K562 (cell line): ENCODE measurements at regions not wholly inside any gene's neighbourhood (a gene's known extent, or its start where the extent isn't known, plus 50 kb on each side); places are given as distances from the start of the nearest gene placed in this dataset.

Experiments used
- EP300 ChIP-seq: IDR thresholded peaks from 2 replicates; pipeline ENCODE4 v1.6.1; 2012; ENCODE audit warnings: low read length, improper control_type of control experiment
- MEIS2 ChIP-seq: fragments of 450-650 bp; IDR thresholded peaks from 2 replicates; pipeline ENCODE4 v1.6.1; 2014; ENCODE audit warnings: mild to moderate bottlenecking; ENCODE audit not compliant: partially characterized antibody
- MTF1 ChIP-seq: fragments of 250-450 bp; sonication (Bioruptor Pico); IDR thresholded peaks from 2 replicates; pipeline ENCODE4 v1.9.0; 2021; ENCODE audit warnings: moderate library complexity, mild to moderate bottlenecking, inconsistent platforms, borderline replicate concordance
- ZNF263 ChIP-seq: sonication (generic); formaldehyde crosslinking; IDR thresholded peaks from 2 replicates; pipeline ENCODE4 v1.8.0; 2022; ENCODE audit warnings: mild to moderate bottlenecking, missing genetic modification reagents, borderline replicate concordance
- TF ChIP-seq, protein P1 (sequence below), 3 experiments: IDR thresholded peaks in 2 of 3; conservative IDR thresholded peaks in 1 of 3; 2 replicates each; pipeline ENCODE4 v1.5.1; 2011 to 2012; ENCODE audit warnings: low read length in 3 of 3, mild to moderate bottlenecking in 3 of 3, control low read depth in 2 of 3, improper control_type of control experiment in 1 of 3, inconsistent platforms in 1 of 3, low read depth in 1 of 3, mixed read lengths in 1 of 3, moderate library complexity in 1 of 3; ENCODE audit not compliant: insufficient read depth in 2 of 3
- TF ChIP-seq, protein P2 (sequence below): fragments of 450-650 bp; IDR thresholded peaks from 2 replicates; pipeline ENCODE4 v1.6.1; 2016; ENCODE audit warnings: low read depth

DNA sequence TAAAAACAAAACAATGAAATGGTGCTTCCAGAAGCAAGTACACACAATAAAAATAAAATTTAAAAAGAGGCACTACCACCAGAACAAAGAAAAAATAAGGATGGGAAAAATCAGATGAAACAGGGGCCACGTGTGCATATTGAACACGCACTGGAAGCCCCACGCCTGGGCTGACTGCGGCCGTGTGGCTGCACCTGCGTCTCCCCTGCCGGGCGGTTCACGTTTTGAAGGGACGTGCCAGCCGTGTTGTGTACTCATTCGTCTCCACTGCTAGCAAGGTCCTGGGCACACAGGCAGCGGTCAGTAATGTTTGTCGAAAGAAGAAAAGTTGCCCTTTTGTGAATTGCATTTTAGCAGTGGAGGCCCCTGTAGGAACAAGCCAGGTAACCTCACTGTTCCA lies 255.9 kb upstream of the RNF32 start:
- no peak for TF ChIP-seq MEIS2
- TF ChIP-seq ZNF263 = no peak
- TF ChIP-seq, protein P1, sequence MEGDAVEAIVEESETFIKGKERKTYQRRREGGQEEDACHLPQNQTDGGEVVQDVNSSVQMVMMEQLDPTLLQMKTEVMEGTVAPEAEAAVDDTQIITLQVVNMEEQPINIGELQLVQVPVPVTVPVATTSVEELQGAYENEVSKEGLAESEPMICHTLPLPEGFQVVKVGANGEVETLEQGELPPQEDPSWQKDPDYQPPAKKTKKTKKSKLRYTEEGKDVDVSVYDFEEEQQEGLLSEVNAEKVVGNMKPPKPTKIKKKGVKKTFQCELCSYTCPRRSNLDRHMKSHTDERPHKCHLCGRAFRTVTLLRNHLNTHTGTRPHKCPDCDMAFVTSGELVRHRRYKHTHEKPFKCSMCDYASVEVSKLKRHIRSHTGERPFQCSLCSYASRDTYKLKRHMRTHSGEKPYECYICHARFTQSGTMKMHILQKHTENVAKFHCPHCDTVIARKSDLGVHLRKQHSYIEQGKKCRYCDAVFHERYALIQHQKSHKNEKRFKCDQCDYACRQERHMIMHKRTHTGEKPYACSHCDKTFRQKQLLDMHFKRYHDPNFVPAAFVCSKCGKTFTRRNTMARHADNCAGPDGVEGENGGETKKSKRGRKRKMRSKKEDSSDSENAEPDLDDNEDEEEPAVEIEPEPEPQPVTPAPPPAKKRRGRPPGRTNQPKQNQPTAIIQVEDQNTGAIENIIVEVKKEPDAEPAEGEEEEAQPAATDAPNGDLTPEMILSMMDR (IDR thresholded peaks at IDR 0.05 in 2 of 3, conservative IDR thresholded peaks at IDR 0.05 in 1 of 3; ENCODE audit: insufficient read depth in 2 of 3, low read depth in 1 of 3, low read length in 3 of 3) = no peak
- no peak for TF ChIP-seq MTF1 (CRISPR knock-in tag)
- TF ChIP-seq, protein P2, sequence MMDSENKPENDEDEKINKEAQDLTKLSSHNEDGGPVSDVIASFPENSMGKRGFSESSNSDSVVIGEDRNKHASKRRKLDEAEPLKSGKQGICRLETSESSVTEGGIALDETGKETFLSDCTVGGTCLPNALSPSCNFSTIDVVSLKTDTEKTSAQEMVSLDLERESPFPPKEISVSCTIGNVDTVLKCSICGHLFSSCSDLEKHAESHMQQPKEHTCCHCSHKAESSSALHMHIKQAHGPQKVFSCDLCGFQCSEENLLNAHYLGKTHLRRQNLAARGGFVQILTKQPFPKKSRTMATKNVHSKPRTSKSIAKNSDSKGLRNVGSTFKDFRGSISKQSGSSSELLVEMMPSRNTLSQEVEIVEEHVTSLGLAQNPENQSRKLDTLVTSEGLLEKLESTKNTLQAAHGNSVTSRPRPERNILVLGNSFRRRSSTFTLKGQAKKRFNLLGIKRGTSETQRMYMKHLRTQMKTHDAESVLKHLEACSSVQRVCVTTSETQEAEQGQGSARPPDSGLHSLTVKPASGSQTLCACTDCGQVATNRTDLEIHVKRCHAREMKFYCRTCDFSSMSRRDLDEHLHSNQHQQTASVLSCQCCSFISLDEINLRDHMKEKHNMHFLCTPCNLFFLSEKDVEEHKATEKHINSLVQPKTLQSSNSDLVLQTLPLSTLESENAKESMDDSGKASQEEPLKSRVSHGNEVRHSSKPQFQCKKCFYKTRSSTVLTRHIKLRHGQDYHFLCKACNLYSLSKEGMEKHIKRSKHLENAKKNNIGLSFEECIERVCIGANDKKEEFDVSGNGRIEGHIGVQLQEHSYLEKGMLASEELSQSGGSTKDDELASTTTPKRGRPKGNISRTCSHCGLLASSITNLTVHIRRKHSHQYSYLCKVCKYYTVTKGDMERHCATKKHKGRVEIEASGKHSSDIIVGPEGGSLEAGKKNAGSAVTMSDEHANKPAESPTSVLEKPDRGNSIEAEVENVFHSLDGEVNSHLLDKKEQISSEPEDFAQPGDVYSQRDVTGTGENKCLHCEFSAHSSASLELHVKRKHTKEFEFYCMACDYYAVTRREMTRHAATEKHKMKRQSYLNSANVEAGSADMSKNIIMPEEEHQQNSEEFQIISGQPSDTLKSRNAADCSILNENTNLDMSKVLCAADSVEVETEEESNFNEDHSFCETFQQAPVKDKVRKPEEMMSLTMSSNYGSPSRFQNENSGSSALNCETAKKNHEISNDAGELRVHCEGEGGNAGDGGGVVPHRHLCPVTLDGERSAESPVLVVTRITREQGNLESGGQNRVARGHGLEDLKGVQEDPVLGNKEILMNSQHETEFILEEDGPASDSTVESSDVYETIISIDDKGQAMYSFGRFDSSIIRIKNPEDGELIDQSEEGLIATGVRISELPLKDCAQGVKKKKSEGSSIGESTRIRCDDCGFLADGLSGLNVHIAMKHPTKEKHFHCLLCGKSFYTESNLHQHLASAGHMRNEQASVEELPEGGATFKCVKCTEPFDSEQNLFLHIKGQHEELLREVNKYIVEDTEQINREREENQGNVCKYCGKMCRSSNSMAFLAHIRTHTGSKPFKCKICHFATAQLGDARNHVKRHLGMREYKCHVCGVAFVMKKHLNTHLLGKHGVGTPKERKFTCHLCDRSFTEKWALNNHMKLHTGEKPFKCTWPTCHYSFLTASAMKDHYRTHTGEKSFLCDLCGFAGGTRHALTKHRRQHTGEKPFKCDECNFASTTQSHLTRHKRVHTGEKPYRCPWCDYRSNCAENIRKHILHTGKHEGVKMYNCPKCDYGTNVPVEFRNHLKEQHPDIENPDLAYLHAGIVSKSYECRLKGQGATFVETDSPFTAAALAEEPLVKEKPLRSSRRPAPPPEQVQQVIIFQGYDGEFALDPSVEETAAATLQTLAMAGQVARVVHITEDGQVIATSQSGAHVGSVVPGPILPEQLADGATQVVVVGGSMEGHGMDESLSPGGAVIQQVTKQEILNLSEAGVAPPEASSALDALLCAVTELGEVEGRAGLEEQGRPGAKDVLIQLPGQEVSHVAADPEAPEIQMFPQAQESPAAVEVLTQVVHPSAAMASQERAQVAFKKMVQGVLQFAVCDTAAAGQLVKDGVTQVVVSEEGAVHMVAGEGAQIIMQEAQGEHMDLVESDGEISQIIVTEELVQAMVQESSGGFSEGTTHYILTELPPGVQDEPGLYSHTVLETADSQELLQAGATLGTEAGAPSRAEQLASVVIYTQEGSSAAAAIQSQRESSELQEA = no peak
- TF ChIP-seq EP300 = no peak
